PC-9 (cell line): ENCODE measurements at regions not wholly inside any gene's neighbourhood (a gene's known extent, or its start where the extent isn't known, plus 50 kb on each side); places are given as distances from the start of the nearest gene placed in this dataset.

Source experiments
- CTCF ChIP-seq: fragments of 200-600 bp; sonication (generic); conservative IDR thresholded peaks from 2 replicates; pipeline ENCODE4 v1.6.1; 2017; ENCODE audit warnings: mixed run types, antibody characterized with exemption, mild to moderate bottlenecking, moderate library complexity
- EZH2 ChIP-seq: fragments of 200-600 bp; sonication (generic); IDR thresholded peaks from 2 replicates; pipeline ENCODE4 v1.8.0; 2017; ENCODE audit warnings: antibody characterized with exemption, low read depth

GRCh38 chr14:85156319-85156718, 373.6 kb upstream of the FLRT2 start:
- TF ChIP-seq CTCF (no peak), EZH2 (no peak)
